HCEC 1CT (cell line): ENCODE measurements at regions not wholly inside any gene's neighbourhood (a gene's known extent, or its start where the extent isn't known, plus 50 kb on each side); places are given as distances from the start of the nearest gene placed in this dataset.
"Not testable (repeated sequence)": the region's sequence is repeated elsewhere in the genome, so short reads cannot be mapped to it uniquely, and the experiment has no call there.

ENCODE experiments used
- DNase-seq: peaks from one replicate; pipeline ENCODE4 v3.0.0-alpha.2; 2017

DNA sequence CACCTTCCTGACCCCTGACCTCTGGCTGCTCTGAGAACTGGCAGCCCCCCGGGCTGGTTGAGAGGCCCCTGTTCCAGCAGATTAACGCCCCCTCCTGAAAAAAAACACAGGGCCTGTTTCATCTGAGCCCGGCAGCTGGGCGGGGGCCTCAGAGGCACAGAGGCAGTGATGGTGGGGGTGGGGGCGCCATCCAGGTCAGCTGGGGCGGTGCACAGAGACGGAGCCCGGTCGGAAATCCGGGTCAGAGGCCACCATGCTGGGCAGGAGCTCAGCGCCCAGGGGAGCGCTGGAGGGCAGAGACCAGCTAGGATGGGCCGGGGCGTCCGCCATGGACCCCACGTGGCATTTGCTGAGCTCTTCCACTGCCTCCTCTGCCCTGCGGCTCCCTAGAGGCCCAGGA is 68.0 kb downstream of the UNCX start:
- no peak for DNase-seq

DNA sequence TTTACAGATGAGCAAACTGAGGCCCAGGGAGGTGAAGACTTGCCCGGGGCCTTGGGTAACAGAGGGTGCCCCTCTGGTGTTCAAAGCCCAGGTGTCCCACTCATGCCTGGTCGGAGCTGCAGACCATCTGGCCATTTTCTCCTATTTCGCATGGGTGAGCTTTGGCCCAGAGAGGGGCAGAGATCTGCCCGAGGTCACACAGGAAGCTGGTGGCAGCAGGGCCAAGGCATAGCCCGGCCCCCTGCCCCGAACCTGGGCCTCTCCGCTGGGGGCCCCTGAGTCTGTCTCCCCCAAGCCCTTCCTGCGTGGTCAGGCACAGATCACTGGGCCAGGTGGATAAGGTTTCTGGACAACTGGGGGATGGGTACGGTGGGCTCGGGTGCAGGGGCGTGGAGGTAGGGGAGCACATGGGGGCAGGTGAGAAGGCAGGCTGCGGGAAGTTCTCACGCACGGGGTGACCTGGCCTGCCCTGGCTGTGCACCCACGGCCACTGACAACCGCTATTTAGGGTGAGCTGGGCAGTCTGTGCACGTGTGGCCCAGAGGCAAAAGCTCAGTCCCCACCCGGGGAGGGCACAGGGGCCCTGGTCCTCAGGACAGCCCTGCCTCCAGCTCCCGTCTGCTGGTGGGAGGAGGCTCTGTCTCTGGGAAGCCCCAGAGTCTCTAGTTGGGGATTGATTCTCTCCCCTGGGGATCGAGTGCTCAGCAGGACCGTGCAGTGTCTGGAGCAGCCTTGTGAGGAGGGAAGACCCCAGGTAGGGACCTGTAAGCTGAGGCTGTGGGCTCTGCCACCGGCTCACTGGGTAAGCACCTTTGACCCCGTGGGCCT is 68.6 kb downstream of the UNCX start:
- no peak for DNase-seq

- DNase-seq = no peak
These were observed 69.2 kb downstream of the UNCX start for GRCh38 chr7:1301882-1302251.

- DNase-seq = no peak
These were observed 70.3 kb downstream of the UNCX start for GRCh38 chr7:1302936-1303335.

DNA sequence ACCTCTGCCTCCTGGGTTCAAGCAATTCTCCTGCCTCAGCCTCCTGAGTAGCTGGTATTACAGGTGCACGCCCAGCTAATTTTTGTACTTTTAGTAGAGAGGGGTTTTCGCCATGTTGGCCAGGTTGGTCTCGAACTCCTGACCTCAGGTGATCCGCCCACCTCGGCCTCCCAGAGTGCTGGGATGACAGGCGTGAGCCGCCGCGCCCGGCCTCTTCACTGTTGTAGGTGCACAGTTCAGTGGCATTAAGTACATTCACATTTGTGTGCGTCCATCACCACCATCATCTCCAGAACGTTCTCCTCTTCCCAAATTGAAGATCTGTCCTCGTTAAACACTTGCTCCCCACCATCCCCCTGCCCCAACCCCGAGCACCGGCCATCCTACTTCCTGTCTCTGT is 71.3 kb downstream of the UNCX start:
- not testable (repeated sequence) for DNase-seq

DNA sequence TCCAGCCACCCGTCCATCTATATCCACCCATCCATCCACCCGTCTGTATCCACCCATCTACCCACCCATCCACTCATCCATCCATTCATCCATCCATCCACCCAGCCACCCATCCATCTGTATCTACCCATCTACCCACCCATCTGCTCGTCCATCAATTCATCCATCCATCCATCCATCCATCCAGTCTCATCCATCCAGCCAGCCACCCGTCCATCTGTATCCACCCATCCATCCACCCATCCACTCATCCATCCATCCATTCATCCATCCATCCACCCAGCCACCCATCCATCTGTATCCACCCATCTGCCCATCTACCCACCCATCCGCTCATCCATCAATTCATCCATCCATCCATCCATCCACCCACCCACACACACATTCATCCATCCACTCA is 73.2 kb downstream of the UNCX start:
- no peak for DNase-seq

GRCh38 chr7:1307828-1308227 is 75.2 kb downstream of the UNCX start:
- DNase-seq = no peak

DNA sequence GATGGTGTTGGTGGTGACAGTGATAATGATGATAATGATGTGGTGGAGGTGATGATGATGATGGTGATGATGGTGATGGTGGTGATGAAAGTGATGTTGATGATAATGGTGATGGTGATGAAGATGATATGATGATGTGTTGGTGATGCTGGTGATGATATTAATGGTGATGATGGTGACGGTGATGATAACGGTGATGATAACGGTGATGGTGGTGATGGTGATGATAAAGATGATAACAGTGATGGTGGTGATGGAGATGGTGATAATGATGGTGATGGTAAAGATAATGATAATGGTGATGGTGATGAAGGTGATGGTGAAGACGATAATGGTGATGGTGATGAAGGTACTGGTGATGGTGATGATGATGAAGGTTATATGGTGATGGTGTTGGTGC is 76.6 kb downstream of the UNCX start:
- DNase-seq = no peak

GRCh38 chr7:1309996-1310395 is 77.3 kb downstream of the UNCX start:
- no peak for DNase-seq

- DNase-seq = no peak
These were observed 78.3 kb downstream of the UNCX start for GRCh38 chr7:1310936-1311335.

DNA sequence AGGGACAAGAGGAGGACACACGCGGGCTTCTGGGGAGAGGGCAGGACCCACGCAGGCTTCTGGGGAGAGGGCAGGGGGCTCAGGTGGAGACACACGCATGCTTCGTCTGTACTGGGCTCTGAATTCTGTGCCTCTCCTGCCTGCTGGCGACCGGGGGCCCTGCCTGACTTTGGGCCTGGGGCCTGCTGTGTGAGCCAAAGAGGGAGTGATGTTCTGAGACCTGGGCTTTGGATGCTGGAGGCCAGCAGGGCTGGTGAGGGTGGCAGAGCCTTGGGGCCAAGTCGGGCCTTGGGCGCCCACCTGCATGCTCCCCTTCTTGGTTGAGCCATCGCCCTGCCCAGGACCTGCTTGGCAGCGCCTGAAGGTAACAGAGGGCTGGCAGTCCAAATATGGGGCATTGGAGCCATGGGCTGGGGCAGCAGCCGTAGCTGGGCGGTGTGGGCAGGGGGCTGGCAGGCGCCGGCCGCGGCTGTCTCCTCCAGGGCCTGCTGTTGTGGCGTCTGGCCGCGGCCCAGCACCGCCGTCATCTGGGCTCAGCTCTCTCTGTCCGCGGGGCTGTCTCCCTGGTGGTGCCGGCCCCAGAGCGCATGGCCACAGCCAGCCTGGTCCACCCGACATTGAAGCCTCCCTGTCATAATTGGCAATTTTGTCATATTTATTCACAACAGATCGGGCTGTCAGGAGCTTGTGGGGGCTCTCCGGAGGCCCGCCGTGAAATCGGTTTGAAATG is 78.9 kb downstream of the UNCX start:
- DNase-seq = no peak

- DNase-seq = no peak
These were observed 79.7 kb downstream of the UNCX start for GRCh38 chr7:1312136-1313070.

- DNase-seq = no peak
These were observed 80.9 kb downstream of the UNCX start for GRCh38 chr7:1313613-1314012.

- no peak for DNase-seq
These were observed 81.6 kb downstream of the UNCX start for GRCh38 chr7:1314021-1314907.

DNA sequence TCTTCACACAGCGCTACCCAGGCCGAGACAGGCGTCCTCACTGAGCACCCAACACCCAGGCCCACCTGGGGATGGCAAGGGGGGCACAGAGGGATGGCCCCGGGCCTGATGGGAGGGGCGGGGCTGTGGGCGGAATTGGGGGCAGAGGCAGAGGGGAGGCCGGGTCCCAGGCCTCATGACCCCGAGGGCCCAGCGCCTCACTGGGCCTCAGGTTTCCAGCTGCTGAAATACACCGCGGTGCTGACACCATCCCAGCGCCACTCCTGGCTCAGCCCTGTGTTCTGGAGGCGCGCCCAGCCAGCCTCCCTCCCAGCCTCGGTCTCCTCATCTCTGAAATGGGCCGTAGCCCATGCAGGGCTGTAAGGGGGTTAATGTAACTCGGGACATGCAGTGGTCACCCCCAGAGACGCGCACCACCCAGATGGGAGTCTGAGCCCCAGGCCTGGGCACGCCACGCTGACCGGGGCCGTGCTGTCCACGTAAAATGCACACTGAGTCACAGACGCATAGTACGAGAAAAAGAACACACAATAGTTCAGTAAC is 82.3 kb downstream of the UNCX start:
- DNase-seq = no peak

- no peak for DNase-seq
These were observed 83.4 kb downstream of the UNCX start for GRCh38 chr7:1316086-1316485.

- no peak for DNase-seq
These were observed 85.0 kb downstream of the UNCX start for GRCh38 chr7:1317646-1318045.

DNA sequence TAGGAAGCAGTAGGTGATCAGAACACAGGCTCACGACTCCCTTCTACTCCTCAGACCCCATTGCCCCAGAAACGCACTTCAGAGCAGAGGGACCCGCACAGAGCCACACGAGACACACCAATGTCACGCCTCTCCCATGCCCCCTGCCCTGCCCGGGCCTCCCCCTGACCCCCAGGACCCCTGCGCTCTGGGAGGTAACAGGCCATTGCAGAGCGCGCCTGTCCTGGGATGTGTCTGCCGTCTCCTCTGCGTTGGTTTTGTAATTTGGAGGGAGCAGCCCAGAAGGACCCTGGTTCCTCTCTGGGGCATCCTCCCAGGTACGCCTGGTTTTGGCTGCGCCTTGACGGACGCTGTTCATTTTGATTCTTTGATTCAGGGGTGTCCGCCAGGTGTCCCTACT is 85.4 kb downstream of the UNCX start:
- no peak for DNase-seq

DNA sequence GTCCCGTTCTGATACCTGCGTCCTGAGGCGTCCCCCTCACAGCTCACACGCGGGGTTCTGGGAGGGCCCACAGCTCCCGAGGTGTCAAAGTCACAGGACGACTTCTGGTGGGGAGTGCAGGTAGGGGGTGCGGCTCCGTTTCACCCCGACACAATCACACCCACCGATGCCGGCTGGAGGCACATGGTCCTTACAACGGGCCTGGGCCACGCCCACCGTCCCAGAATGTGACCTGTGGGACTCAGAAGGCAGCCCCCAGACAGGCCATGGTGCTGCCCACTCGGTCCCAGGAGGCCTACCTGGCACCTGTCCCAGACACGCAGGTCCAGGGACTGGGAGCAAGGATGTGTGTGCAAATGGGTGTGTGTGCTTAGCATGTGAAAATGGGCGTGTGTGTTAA is 86.0 kb downstream of the UNCX start:
- DNase-seq = no peak

- DNase-seq = no peak
These were observed 88.1 kb downstream of the UNCX start for GRCh38 chr7:1320616-1321240.

- no peak for DNase-seq
These were observed 89.0 kb downstream of the UNCX start for GRCh38 chr7:1321411-1322239.
